Spleen (tissue), 11 donors: ENCODE measurements at regions not wholly inside any gene's neighbourhood (a gene's known extent, or its start where the extent isn't known, plus 50 kb on each side); places are given as distances from the start of the nearest gene placed in this dataset.

Source experiments
- DNase-seq: peaks from one replicate; pipeline ENCODE4 v3.0.0-alpha.2; 2020
- H3K27ac ChIP-seq, 8 donors: fragments of 200-600 bp; sonication (generic) in 7 of 8; 1 replicate in 4 of 8; 2 replicates in 4 of 8; pipeline versions ENCODE4 v1.5.0 to v1.8.0; 2016 to 2021; ENCODE audit warnings: inconsistent platforms in 4 of 8, mild to moderate bottlenecking in 4 of 8, moderate library complexity in 1 of 8
- H3K27me3 ChIP-seq, 7 donors: fragments of 200-600 bp; sonication (generic) in 6 of 7; replicated peaks in 1 of 7; 1 replicate in 4 of 7; 2 replicates in 3 of 7; pipeline versions ENCODE4 v1.5.0 to v1.8.0; 2016 to 2021; ENCODE audit warnings: inconsistent platforms in 3 of 7, mild to moderate bottlenecking in 1 of 7
- H3K36me3 ChIP-seq, 6 donors: fragments of 200-600 bp; sonication (generic) in 5 of 6; 1 replicate in 4 of 6; 2 replicates in 2 of 6; pipeline versions ENCODE4 v1.5.0 to v1.8.0; 2016 to 2021; ENCODE audit warnings: inconsistent platforms in 2 of 6
- H3K4me1 ChIP-seq, 6 donors: fragments of 200-600 bp; sonication (generic) in 5 of 6; 1 replicate in 3 of 6; 2 replicates in 3 of 6; pipeline versions ENCODE4 v1.5.0 to v1.8.0; 2016 to 2021; ENCODE audit warnings: inconsistent platforms in 3 of 6
- H3K4me3 ChIP-seq, 8 donors: fragments of 200-600 bp; sonication (generic) in 7 of 8; 1 replicate in 4 of 8; 2 replicates in 4 of 8; pipeline versions ENCODE4 v1.5.0 to v1.8.0; 2016 to 2021; ENCODE audit warnings: inconsistent platforms in 4 of 8, mild to moderate bottlenecking in 4 of 8, moderate library complexity in 2 of 8
- H3K9me3 ChIP-seq, 8 donors: fragments of 200-600 bp; sonication (generic) in 7 of 8; 1 replicate in 4 of 8; 2 replicates in 4 of 8; pipeline versions ENCODE4 v1.5.0 to v1.8.0; 2016 to 2021; ENCODE audit warnings: inconsistent platforms in 4 of 8
- POLR2A ChIP-seq, 3 donors: fragments of 450-650 bp; IDR thresholded peaks; one replicate each; pipeline ENCODE4 v1.5.1; 2017; ENCODE audit warnings: antibody characterized with exemption in 3 of 3, mild to moderate bottlenecking in 1 of 3
- POLR2AphosphoS5 ChIP-seq, 3 donors: sonication (generic); formaldehyde crosslinking; IDR thresholded peaks; one replicate each; pipeline ENCODE4 v1.5.1; 2017; ENCODE audit warnings: antibody characterized with exemption in 3 of 3
- WGBS, 5 donors: extraction: QIAGEN DNeasy Blood & Tissue Kit in 3 of 5; methylation state at CpG; one replicate each; pipeline versions ENCODE4 v1.1.5 to v1.1.7; 2013 to 2018; 5-methylcytosine and 5-hydroxymethylcytosine counted together
- intact Hi-C: fragments of 100-400 bp; cut with DNase I; formaldehyde crosslinking; loops from one replicate; pipeline ENCODE4 v1.15.0; 2023; ENCODE audit warnings: low total_unique reads
- TF ChIP-seq, protein P1 (sequence below), 11 experiments: fragments of 200-600 bp in 7 of 11; fragments of 450-650 bp in 4 of 11; sonication (generic) in 4 of 11; IDR thresholded peaks in 8 of 11; conservative IDR thresholded peaks in 3 of 11; 1 replicate in 7 of 11; 2 replicates in 4 of 11; pipeline versions ENCODE4 v1.4.0 to v1.8.0; 2016 to 2021; ENCODE audit warnings: antibody characterized with exemption in 11 of 11, inconsistent platforms in 4 of 11, mild to moderate bottlenecking in 1 of 11
- donor health status: healthy with polysubstance abuse.
- donor health status: DM: no; HTN: no; CAD: no; lungs with moderate emphysema.
- donor health status: DM: no; HTN: no; CAD: no.
- donor health status: Bipolar disorder and iron deficiency.
- donor health status: healthy.
- donor health status: DM: no; HTN: no; CAD: no.
- donor health status: DM: yes; HTN: yes; CAD: no.

DNA sequence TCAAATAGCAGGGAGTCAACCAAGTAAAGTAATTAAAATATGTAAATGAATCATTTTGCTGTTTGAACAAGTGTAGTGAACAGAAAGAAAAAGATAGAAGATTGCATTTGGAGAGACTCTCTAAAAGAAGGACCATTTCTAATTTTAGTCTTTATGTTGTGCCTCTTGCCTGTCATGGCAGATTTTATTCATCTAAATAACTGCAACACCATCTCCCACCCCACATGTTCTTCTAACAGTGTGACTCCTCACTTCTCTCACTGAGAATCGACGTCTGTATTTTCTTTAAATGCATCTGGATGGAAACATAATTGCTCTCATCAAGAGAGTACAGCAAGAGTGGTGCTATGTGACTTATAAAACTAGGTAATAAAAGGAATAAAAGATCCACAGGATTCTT lies 439.9 kb upstream of the GBE1 start:
- Histone ChIP-seq H3K36me3 (no peaks in the 10 kb centered on the region), H3K27me3 (no peaks in the 10 kb centered on the region), H3K27ac (no peak overlapping the region), H3K4me1 (no peaks in the 10 kb centered on the region), H3K4me3 (no peak overlapping the region), H3K9me3 (peaks cover 0 to 9% (median 0%) of the 10 kb centered on the region in 8 donors)
- intact Hi-C loops, result no loop called here
- no peak for DNase-seq
- TF ChIP-seq POLR2AphosphoS5 (IDR thresholded peaks at IDR 0.05), result no peak
- TF ChIP-seq, protein P1, sequence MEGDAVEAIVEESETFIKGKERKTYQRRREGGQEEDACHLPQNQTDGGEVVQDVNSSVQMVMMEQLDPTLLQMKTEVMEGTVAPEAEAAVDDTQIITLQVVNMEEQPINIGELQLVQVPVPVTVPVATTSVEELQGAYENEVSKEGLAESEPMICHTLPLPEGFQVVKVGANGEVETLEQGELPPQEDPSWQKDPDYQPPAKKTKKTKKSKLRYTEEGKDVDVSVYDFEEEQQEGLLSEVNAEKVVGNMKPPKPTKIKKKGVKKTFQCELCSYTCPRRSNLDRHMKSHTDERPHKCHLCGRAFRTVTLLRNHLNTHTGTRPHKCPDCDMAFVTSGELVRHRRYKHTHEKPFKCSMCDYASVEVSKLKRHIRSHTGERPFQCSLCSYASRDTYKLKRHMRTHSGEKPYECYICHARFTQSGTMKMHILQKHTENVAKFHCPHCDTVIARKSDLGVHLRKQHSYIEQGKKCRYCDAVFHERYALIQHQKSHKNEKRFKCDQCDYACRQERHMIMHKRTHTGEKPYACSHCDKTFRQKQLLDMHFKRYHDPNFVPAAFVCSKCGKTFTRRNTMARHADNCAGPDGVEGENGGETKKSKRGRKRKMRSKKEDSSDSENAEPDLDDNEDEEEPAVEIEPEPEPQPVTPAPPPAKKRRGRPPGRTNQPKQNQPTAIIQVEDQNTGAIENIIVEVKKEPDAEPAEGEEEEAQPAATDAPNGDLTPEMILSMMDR (IDR thresholded peaks at IDR 0.05 in 8 of 11, conservative IDR thresholded peaks at IDR 0.05 in 3 of 11), result no peak
- TF ChIP-seq POLR2A (IDR thresholded peaks at IDR 0.05), result no peak
- WGBS, 5 donors, result 71 to 86% (median 75%) methylated on average over 2 of the region's 2 CpGs

GRCh38 chr3:82198009-82198408 lies 436.6 kb upstream of the GBE1 start:
- Histone ChIP-seq H3K27me3 (no peaks in the 10 kb centered on the region), H3K9me3 (no peaks in the 10 kb centered on the region), H3K27ac (no peak overlapping the region), H3K4me1 (no peaks in the 10 kb centered on the region), H3K4me3 (no peak overlapping the region), H3K36me3 (no peaks in the 10 kb centered on the region)
- intact Hi-C loops, result no loop called here
- WGBS, 5 donors, result 71 to 83% (median 73%) methylated on average over 3 of the region's 3 CpGs
- TF ChIP-seq POLR2A (IDR thresholded peaks at IDR 0.05), result no peak
- TF ChIP-seq, protein P1 (IDR thresholded peaks at IDR 0.05 in 8 of 11, conservative IDR thresholded peaks at IDR 0.05 in 3 of 11), result no peak
- no peak for TF ChIP-seq POLR2AphosphoS5 (IDR thresholded peaks at IDR 0.05)
- no peak for DNase-seq

- no peak for DNase-seq
- intact Hi-C loops, result no loop called here
Measured at GRCh38 chr3:82196645-82197044, 435.2 kb upstream of the GBE1 start.

GRCh38 chr3:82194870-82195269 lies 433.4 kb upstream of the GBE1 start:
- TF ChIP-seq POLR2A (IDR thresholded peaks at IDR 0.05) (no peak), POLR2AphosphoS5 (IDR thresholded peaks at IDR 0.05) (no peak)
- TF ChIP-seq, protein P1 (IDR thresholded peaks at IDR 0.05 in 8 of 11, conservative IDR thresholded peaks at IDR 0.05 in 3 of 11), result no peak
- DNase-seq, result no peak
- H3K36me3 ChIP-seq, result no peaks in the 10 kb centered on the region
- no peak overlapping the region for H3K27ac ChIP-seq
- intact Hi-C loops, result no loop called here
- H3K9me3 ChIP-seq, result no peaks in the 10 kb centered on the region
- H3K4me3 ChIP-seq, result no peak overlapping the region
- H3K27me3 ChIP-seq, result no peaks in the 10 kb centered on the region
- H3K4me1 ChIP-seq, result no peaks in the 10 kb centered on the region
- 14 to 27% (median 18%) methylated on average over 2 of the region's 2 CpGs for WGBS, 5 donors

More at GRCh38 chr3:82196645-82197044, 435.2 kb upstream of the GBE1 start:
- no peaks in the 10 kb centered on the region for H3K36me3 ChIP-seq
- TF ChIP-seq POLR2AphosphoS5 (IDR thresholded peaks at IDR 0.05) (no peak), POLR2A (IDR thresholded peaks at IDR 0.05) (no peak)
- TF ChIP-seq, protein P1 (IDR thresholded peaks at IDR 0.05 in 8 of 11, conservative IDR thresholded peaks at IDR 0.05 in 3 of 11), result no peak
- no peaks in the 10 kb centered on the region for H3K27me3 ChIP-seq
- H3K27ac ChIP-seq, result no peak overlapping the region
- no peaks in the 10 kb centered on the region for H3K9me3 ChIP-seq
- H3K4me1 ChIP-seq, result no peaks in the 10 kb centered on the region
- H3K4me3 ChIP-seq, result no peak overlapping the region
